ENCODE measurements at regions not wholly inside any gene's neighbourhood (a gene's known extent, or its start where the extent isn't known, plus 50 kb on each side); places are given as distances from the start of the nearest gene placed in this dataset.
"Not testable (repeated sequence)": the region's sequence is repeated elsewhere in the genome, so short reads cannot be mapped to it uniquely, and the experiment has no call there.

- Histone ChIP-seq H3K27me3 (ENCODE audit: control insufficient read depth, insufficient read depth, low read length) (no peaks in the 10 kb centered on the region), H3K9me3 (ENCODE audit: control insufficient read depth, insufficient read depth, low read length) (no peaks in the 10 kb centered on the region), H3K27ac (ENCODE audit: low read length) (no peak overlapping the region), H3K36me3 (ENCODE audit: control insufficient read depth, insufficient read depth, low read length) (no peaks in the 10 kb centered on the region), H3K4me3 (ENCODE audit: low read length) (no peak overlapping the region), H3K4me1 (ENCODE audit: control insufficient read depth, insufficient read depth, low read length) (no peaks in the 10 kb centered on the region)
- no peak for TF ChIP-seq CTCF (IDR thresholded peaks at IDR 0.05)
- Mint-ChIP-seq H3K27me3 (ENCODE audit: low read depth in 2 of 2) (no peaks in the 10 kb centered on the region), H3K9me3 (peaks cover 0 to 6% of the 10 kb centered on the region in 2 donors), H3K36me3 (no peaks in the 10 kb centered on the region), H3K4me1 (no peaks in the 10 kb centered on the region), H3K4me3 (no peak overlapping the region), H3K27ac (no peak overlapping the region)
- no peak for ATAC-seq
- intact Hi-C loops (cut with micrococcal nuclease) = no loop called here
- DNase-seq = no peak
- 86% methylated on average over 6 of the region's 8 CpGs for WGBS (ENCODE audit: insufficient coverage)
Observed at GRCh38 chr1:96465441-96465840, 256.1 kb upstream of the PTBP2 start.

- H3K27ac Mint-ChIP-seq = no peak overlapping the region
- no peaks in the 10 kb centered on the region for H3K36me3 Mint-ChIP-seq
- WGBS (ENCODE audit: insufficient coverage) = no CpG with 5 or more reads among the region's 1 CpG
- no peaks in the 10 kb centered on the region for H3K27me3 ChIP-seq (ENCODE audit: control insufficient read depth, insufficient read depth, low read length)
- H3K9me3 Mint-ChIP-seq = peaks cover 5 to 9% of the 10 kb centered on the region in 2 donors
- H3K9me3 ChIP-seq (ENCODE audit: control insufficient read depth, insufficient read depth, low read length) = no peaks in the 10 kb centered on the region
- H3K27me3 Mint-ChIP-seq (ENCODE audit: low read depth in 2 of 2) = no peaks in the 10 kb centered on the region
- no peaks in the 10 kb centered on the region for H3K36me3 ChIP-seq (ENCODE audit: control insufficient read depth, insufficient read depth, low read length)
- no peaks in the 10 kb centered on the region for H3K4me1 ChIP-seq (ENCODE audit: control insufficient read depth, insufficient read depth, low read length)
- TF ChIP-seq CTCF (IDR thresholded peaks at IDR 0.05) = no peak
- no peak overlapping the region for H3K4me3 Mint-ChIP-seq
- no peaks in the 10 kb centered on the region for H3K4me1 Mint-ChIP-seq
- H3K27ac ChIP-seq (ENCODE audit: low read length) = no peak overlapping the region
- no peak for DNase-seq
- no peak for ATAC-seq
- intact Hi-C loops (cut with micrococcal nuclease) = no loop called here
- no peak overlapping the region for H3K4me3 ChIP-seq (ENCODE audit: low read length)
Observed at GRCh38 chr1:96466842-96467241, 254.7 kb upstream of the PTBP2 start.

- H3K4me3 Mint-ChIP-seq; ATAC-seq; intact Hi-C loops (cut with micrococcal nuclease); H3K27me3 ChIP-seq (ENCODE audit: control insufficient read depth, insufficient read depth, low read length); H3K27ac ChIP-seq (ENCODE audit: low read length); H3K4me1 Mint-ChIP-seq; H3K4me3 ChIP-seq (ENCODE audit: low read length); H3K36me3 ChIP-seq (ENCODE audit: control insufficient read depth, insufficient read depth, low read length); H3K4me1 ChIP-seq (ENCODE audit: control insufficient read depth, insufficient read depth, low read length); H3K27ac Mint-ChIP-seq; H3K9me3 ChIP-seq (ENCODE audit: control insufficient read depth, insufficient read depth, low read length); DNase-seq; H3K27me3 Mint-ChIP-seq (ENCODE audit: low read depth in 2 of 2); H3K36me3 Mint-ChIP-seq: not testable (repeated sequence)
- WGBS (ENCODE audit: insufficient coverage) = 98% methylated on average over 9 of the region's 24 CpGs
- peaks cover 11 to 16% of the 10 kb centered on the region in 2 donors for H3K9me3 Mint-ChIP-seq
Observed at GRCh38 chr1:96469726-96470125, 251.9 kb upstream of the PTBP2 start.

- ATAC-seq (no peak), DNase-seq (no peak)
- Mint-ChIP-seq H3K27ac (no peak overlapping the region), H3K4me3 (no peak overlapping the region), H3K27me3 (ENCODE audit: low read depth in 2 of 2) (no peaks in the 10 kb centered on the region), H3K4me1 (no peaks in the 10 kb centered on the region), H3K9me3 (peaks cover 11 to 13% of the 10 kb centered on the region in 2 donors), H3K36me3 (no peaks in the 10 kb centered on the region)
- Histone ChIP-seq H3K27ac (ENCODE audit: low read length) (no peak overlapping the region), H3K36me3 (ENCODE audit: control insufficient read depth, insufficient read depth, low read length) (no peaks in the 10 kb centered on the region), H3K4me3 (ENCODE audit: low read length) (no peak overlapping the region), H3K9me3 (ENCODE audit: control insufficient read depth, insufficient read depth, low read length) (peaks cover 2% of the 10 kb centered on the region), H3K27me3 (ENCODE audit: control insufficient read depth, insufficient read depth, low read length) (no peaks in the 10 kb centered on the region), H3K4me1 (ENCODE audit: control insufficient read depth, insufficient read depth, low read length) (no peaks in the 10 kb centered on the region)
- TF ChIP-seq CTCF (IDR thresholded peaks at IDR 0.05) = no peak
- intact Hi-C loops (cut with micrococcal nuclease) = no loop called here
Observed at GRCh38 chr1:96472471-96472870, 249.1 kb upstream of the PTBP2 start.
